GM06990 (cell line): ENCODE measurements at regions not wholly inside any gene's neighbourhood (a gene's known extent, or its start where the extent isn't known, plus 50 kb on each side); places are given as distances from the start of the nearest gene placed in this dataset.

Experiments used
- DNase-seq: peaks from one replicate; pipeline ENCODE4 v3.0.0-alpha.2; 2011; ENCODE audit not compliant: insufficient read length; ENCODE audit errors: extremely low read depth
- H3K27me3 ChIP-seq: replicated peaks from 2 replicates; pipeline ENCODE4 v1.6.0; 2011; ENCODE audit warnings: low read length; ENCODE audit not compliant: control insufficient read depth, insufficient read depth
- H3K36me3 ChIP-seq: 2 replicates; pipeline ENCODE4 v1.5.1; 2011; ENCODE audit warnings: low read length; ENCODE audit not compliant: control insufficient read depth, insufficient read depth
- H3K4me3 ChIP-seq: replicated peaks from 2 replicates; pipeline ENCODE4 v1.5.1; 2011; ENCODE audit warnings: low read depth, mild to moderate bottlenecking, control low read depth, low read length
- TF ChIP-seq, protein P1 (sequence below): IDR thresholded peaks from 2 replicates; pipeline ENCODE4 v1.5.1; 2011; ENCODE audit warnings: low read length, control low read depth, mild to moderate bottlenecking, inconsistent platforms; ENCODE audit not compliant: insufficient read depth, poor library complexity, severe bottlenecking

- TF ChIP-seq, protein P1, sequence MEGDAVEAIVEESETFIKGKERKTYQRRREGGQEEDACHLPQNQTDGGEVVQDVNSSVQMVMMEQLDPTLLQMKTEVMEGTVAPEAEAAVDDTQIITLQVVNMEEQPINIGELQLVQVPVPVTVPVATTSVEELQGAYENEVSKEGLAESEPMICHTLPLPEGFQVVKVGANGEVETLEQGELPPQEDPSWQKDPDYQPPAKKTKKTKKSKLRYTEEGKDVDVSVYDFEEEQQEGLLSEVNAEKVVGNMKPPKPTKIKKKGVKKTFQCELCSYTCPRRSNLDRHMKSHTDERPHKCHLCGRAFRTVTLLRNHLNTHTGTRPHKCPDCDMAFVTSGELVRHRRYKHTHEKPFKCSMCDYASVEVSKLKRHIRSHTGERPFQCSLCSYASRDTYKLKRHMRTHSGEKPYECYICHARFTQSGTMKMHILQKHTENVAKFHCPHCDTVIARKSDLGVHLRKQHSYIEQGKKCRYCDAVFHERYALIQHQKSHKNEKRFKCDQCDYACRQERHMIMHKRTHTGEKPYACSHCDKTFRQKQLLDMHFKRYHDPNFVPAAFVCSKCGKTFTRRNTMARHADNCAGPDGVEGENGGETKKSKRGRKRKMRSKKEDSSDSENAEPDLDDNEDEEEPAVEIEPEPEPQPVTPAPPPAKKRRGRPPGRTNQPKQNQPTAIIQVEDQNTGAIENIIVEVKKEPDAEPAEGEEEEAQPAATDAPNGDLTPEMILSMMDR = no peak
- Histone ChIP-seq H3K27me3 (no peaks in the 10 kb centered on the region; the same call in none of the 2 replicates), H3K36me3 (no peaks in the 10 kb centered on the region), H3K4me3 (no peak overlapping the region)
- no peak for DNase-seq
Measured at GRCh38 chr3:187985647-187986046, 168.3 kb upstream of the LPP start.

GRCh38 chr3:187986514-187986934 is 167.4 kb upstream of the LPP start:
- Histone ChIP-seq H3K27me3 (no peaks in the 10 kb centered on the region; the same call in none of the 2 replicates), H3K4me3 (no peak overlapping the region), H3K36me3 (no peaks in the 10 kb centered on the region)
- TF ChIP-seq, protein P1 = no peak
- DNase-seq = no peak

DNA sequence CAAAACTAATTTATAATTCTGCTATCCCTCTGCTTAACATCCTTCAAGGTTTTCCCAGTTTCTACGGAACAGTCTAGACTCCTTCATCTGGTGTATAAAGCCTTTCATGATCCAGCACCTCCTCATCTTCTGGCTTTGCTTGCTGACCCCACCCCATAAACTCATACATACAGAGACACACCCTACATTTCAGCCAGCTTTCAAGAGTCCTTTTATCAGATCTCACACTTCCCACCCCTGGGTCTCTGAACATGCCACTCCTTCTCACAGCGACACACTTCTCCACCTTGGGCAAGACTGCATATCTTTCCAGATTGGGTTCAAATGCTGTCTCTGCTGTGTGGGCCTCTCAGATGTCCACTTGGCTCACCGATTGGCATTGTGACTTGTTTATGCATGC is 166.8 kb upstream of the LPP start:
- TF ChIP-seq, protein P1 = no peak
- DNase-seq = no peak
- Histone ChIP-seq H3K27me3 (no peaks in the 10 kb centered on the region; the same call in none of the 2 replicates), H3K36me3 (no peaks in the 10 kb centered on the region), H3K4me3 (no peak overlapping the region)

DNA sequence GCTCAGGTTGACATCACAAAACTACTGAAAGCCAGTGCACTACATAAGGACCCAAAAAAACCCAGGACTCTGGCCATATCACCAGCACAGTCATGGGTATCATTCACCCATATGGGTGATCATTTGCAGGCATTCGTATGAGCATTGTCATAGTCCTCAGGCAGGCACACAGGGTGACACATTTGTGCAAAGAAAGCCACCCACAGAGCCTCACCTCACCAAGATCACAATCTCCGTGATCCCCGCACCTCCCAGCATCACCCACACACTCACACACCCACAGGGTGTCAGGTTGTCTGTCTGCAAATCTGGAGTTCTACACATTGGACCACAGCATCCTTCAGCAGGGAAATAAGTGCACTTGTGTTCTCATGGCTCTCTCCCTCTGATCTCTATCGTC is 166.0 kb upstream of the LPP start:
- TF ChIP-seq, protein P1 = no peak
- DNase-seq = no peak
- Histone ChIP-seq H3K4me3 (no peak overlapping the region), H3K27me3 (no peaks in the 10 kb centered on the region; the same call in none of the 2 replicates), H3K36me3 (no peaks in the 10 kb centered on the region)

DNA sequence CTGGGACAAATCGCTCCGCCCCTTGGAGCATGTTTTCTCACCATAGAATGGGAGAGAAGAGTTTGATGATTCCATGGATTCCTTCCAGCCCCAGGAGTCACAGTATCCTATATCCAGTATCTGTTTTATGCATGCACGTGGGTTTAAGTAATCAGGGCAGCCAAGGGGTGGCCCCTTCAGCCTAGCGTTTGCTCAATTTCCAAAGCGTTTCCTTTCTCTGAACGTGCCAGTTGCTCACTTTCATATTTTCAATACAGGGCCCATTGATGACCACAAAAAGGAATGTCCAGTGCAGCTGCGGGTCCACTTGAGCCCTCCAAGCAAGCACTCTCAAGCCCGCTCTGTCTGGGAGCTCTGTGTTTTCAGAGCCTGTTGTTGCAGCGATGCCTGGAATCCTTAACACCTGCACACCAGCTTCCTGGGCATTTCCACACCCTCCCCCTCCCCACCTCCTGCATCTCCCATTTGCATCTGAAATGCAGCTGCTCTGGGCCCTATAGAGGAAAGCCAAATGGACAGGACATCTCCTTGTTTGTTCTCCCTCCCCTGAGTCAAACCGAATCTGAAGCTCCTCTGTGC is 164.3 kb upstream of the LPP start:
- no peak overlapping the region for H3K4me3 ChIP-seq
- TF ChIP-seq, protein P1 = no peak
- no peaks in the 10 kb centered on the region; the same call in none of the 2 replicates for H3K27me3 ChIP-seq
- no peaks in the 10 kb centered on the region for H3K36me3 ChIP-seq
- no peak for DNase-seq

- no peaks in the 10 kb centered on the region for H3K36me3 ChIP-seq
- H3K4me3 ChIP-seq = no peak overlapping the region
- no peaks in the 10 kb centered on the region; the same call in none of the 2 replicates for H3K27me3 ChIP-seq
- no peak for DNase-seq
- TF ChIP-seq, protein P1 = no peak
Measured at GRCh38 chr3:187992609-187993008, 161.3 kb upstream of the LPP start.
